C4-2B (cell line): ENCODE measurements at regions not wholly inside any gene's neighbourhood (a gene's known extent, or its start where the extent isn't known, plus 50 kb on each side); places are given as distances from the start of the nearest gene placed in this dataset.

ENCODE experiments used
- ZFX ChIP-seq: fragments of 450-650 bp; IDR thresholded peaks from 2 replicates; pipeline ENCODE4 v1.6.1; 2017
- TF ChIP-seq, protein P1 (sequence below): fragments of 450-650 bp; conservative IDR thresholded peaks from 2 replicates; pipeline ENCODE4 v1.5.1; 2017; ENCODE audit warnings: mild to moderate bottlenecking

GRCh38 chr5:25286319-25286718 is 641.5 kb upstream of the CDH10 start:
- TF ChIP-seq, protein P1, sequence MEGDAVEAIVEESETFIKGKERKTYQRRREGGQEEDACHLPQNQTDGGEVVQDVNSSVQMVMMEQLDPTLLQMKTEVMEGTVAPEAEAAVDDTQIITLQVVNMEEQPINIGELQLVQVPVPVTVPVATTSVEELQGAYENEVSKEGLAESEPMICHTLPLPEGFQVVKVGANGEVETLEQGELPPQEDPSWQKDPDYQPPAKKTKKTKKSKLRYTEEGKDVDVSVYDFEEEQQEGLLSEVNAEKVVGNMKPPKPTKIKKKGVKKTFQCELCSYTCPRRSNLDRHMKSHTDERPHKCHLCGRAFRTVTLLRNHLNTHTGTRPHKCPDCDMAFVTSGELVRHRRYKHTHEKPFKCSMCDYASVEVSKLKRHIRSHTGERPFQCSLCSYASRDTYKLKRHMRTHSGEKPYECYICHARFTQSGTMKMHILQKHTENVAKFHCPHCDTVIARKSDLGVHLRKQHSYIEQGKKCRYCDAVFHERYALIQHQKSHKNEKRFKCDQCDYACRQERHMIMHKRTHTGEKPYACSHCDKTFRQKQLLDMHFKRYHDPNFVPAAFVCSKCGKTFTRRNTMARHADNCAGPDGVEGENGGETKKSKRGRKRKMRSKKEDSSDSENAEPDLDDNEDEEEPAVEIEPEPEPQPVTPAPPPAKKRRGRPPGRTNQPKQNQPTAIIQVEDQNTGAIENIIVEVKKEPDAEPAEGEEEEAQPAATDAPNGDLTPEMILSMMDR: no peak
- no peak for TF ChIP-seq ZFX
